HG02642 (cell line): ENCODE measurements at regions not wholly inside any gene's neighbourhood (a gene's known extent, or its start where the extent isn't known, plus 50 kb on each side); places are given as distances from the start of the nearest gene placed in this dataset.
"Not testable (repeated sequence)": the region's sequence is repeated elsewhere in the genome, so short reads cannot be mapped to it uniquely, and the experiment has no call there.

Experiments used
- ATAC-seq: cut with Tn5 transposase; IDR thresholded peaks from one replicate; pipeline ENCODE4 v1.9.1; 2021; ENCODE audit warnings: mild to moderate bottlenecking; ENCODE audit not compliant: unreplicated experiment, poor library complexity

DNA sequence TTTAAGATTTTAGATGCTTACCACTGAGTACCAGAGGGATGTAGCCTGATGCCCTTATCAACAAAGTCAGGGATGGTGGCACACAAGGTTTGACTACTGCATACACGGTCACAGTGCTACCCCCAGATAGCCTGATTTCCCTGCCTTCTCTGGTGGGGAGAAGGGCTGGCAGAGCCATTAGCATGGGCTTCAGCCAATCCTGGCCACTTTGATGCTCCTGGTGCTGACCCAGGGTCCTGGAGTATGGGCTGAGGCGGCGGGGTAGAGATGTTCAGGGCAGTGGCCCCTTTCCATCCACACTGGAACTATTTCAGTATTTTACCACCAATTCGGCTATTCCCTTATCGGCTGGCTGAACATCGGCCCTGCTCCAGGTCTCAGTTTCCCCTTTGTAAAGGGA, 83.2 kb downstream of the POTEB3 start:
- ATAC-seq, result not testable (repeated sequence)

DNA sequence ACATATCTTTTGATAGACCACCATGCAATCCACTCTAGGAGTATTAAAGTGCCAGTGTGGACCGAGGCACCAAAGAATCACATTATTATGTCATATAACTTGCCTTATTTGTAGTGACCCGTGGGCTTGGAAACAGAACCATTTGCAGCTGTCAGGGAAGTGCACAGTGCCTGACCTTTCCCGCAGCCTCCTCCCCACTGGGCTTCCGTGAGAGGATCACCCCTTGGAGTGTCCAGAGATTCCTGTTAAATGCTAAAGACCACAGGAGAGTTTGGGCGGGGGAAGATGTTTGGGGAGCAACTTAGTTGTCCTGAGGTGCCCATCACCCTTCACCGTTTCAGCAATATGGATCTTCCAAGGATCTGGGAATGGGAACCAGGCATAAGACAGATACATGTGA, 84.4 kb downstream of the POTEB3 start:
- ATAC-seq, result not testable (repeated sequence)

DNA sequence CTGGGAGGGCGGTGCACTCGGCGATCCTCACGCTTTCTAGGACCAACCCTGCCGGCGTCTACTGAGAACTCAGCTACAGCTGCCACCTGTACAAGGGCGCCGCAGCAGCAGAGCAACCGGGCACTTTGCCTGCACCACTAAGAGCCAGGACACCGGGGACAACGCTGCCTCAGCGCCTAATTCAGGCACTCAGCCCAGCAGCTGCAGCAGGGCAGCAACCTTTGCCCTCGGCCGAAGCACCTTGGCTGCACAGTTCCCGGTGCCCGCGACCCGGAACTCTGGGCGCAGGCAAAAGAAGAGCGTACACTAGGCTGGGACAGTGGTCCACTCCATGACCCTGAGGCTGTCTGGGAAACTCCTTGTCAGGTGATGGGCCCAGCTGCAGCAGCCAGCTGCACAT, 85.7 kb downstream of the POTEB3 start:
- not testable (repeated sequence) for ATAC-seq

DNA sequence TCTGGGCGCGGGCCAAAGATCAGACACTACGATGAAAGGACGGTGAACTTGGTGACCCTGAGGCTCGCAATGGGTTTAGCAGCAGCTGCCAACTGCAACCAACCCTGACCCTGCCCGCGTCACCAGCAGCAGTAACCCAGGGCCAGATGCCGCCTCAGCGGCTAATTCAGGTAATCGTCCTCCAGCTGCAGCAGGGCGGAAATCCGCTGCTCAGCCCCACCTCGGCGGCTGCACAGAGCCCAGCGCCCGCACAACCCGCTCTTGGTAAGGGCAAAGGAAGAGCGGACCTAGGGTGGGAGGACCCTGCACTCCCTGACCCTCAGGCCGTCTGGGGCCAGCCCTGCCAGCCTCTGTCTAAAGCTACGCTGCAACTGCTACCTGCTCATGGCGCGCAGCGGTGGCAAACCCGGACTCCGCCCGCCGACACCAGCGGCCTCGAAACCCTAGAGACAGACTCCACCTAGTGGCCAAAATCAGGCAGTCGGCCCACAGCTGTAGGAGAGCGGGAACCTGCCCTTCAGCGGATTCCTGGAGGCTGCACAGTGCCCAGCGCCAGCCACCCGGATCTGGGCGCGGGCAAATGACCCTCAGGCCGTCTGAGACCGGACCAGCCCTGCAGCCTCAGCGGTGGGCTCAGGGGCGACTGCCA, 87.5 kb downstream of the POTEB3 start:
- ATAC-seq, result not testable (repeated sequence)

DNA sequence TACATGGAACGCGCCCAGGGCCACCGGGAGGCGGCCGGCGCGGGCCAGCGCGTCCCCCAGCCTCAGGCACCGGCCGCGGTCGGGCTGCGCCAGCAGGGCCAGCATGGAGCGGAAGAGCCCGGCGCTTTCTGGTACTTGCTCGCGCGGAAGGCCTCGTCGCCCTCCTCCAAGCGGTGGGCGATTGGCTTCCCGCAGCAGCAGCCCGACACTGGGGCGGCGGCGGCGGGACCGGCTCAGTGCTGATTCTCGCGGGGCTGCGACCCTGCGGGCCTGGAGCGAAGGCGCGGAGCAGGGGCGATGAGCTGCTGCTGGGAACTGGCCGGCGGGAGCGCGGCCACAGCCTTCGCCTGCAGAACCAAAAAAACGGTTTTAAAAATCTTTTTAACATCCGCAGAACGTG, 95.3 kb downstream of the POTEB3 start:
- not testable (repeated sequence) for ATAC-seq

DNA sequence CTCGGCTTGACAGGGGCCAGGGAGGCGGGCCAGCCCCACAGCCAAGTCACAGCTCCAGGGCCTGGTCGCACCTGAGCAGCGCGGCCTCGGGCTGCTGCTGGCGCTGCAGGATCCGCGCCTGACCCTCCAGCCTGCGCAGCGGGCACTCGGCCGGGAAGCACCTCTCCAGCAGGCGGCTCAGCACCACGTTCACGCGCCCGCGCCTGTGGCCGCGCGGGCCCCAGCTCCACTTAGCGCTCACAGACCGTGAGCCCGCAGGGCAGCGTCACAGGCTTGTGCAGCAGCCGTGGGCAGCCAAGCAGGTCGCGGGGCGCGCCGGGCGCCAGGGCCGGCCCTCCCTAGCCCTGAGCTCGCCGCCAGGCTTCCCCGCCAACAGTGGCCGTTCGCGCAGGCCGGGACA, 95.8 kb downstream of the POTEB3 start:
- not testable (repeated sequence) for ATAC-seq

DNA sequence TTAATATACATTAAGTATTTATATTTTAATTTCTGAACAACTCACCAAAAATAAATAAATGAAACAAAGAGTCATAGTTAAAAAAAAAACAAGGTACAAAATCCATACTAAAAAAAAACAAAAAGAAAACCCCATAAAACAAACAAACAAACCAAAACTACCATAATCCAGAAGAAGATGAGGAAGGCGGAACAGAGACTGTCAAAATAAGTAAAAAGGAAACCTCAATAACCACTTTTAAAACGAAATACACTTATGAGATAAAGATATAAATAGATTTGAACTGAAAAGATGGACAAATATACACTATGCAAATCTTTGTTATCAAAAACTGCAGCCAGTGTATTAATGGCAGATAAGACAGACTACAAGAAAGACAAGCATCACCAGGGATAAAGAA, 103.3 kb downstream of the POTEB3 start:
- ATAC-seq, result not testable (repeated sequence)

DNA sequence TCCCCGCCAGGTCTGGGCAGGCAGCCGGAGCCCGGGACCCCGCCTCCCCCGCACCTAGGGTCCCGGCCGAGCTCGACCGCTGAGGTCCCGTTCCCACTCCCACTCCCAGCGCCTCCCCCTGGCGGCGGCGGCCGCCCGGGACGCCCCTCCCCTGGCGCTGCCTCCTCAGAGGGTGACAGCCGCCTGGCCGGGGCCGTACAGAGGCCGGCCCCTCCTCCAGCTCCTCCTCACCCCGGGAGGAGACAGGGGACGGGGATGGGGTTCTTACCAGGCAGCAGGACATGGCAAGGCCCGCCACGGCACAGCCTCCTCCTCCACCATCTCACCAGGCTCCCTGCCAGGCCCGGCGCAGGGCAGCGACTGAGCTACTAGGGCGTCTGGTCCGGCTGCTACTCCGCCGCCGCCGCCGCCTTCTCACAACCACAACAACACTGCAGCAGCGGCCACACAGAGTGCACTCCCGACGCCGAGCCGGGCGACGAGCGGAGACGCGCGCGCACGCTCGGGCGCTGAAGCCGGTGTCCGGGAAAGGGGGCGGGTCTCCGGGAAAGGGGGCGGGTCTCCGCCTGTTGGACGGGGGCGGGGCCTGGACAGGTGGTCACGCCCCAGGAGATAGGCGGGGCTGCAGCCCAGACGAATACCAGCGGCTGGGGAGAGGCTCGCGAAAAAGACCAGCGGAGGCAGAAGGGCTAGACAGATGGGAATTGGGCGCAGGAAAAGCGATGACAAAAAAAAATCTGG, 115.4 kb downstream of the POTEB3 start:
- peak; percentile 57 for ATAC-seq

DNA sequence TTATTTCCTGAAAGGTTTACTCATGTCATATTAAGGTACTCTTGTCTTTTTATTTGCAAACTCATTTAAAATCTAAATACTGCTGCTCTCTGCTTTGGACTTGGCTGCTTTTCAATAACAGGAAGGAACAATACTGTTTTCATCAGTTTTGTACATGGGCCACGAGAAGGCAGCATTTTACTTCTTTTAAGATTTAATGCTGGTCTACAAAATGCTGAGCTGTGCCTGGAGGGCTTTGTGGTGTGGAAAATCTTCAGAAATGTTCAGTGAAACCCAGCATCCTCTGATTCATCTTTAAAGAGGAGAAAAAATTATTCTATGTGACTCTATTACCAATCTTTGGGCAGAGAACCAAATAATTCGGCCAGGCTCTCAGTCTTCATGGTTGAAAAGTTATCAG, 155.9 kb downstream of the POTEB3 start:
- ATAC-seq, result peak; percentile 53

DNA sequence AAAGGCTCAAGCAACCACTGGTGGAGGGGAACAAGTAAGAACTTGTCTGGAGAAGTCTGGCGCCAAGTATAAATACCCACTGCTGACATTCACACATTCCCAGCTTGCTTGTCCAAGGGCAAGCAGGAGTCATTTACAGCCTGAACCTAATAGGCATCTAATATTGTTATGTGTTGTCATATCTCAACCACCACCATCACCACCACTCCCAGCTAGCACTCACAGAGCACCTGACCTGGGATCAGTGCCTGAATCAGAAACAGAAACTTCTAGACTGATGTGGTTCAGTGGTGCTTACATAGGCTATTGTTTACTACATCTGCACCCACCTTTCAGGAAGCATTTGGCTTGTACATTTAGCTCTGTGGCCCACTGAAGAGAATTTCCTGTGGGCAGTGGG, 157.1 kb downstream of the POTEB3 start:
- ATAC-seq, result peak; percentile 94

DNA sequence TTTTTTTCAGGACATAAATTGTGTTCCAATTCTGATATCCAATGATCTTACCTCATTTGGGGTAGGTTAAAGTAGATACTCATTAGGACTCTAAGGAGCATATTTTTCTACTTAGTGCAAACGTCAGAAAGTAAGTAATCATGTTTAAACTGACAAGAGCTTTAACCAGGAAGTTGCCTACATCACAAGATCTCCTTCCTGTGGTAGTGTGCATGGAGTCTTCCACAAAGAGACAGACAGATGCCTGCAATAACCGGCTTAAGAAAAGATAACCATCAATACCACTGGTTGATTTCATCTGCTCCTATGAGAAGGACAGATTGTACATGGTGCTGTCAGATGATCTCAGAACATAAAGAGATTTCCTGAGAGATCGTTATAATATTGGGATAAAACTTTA, 160.0 kb downstream of the POTEB3 start:
- ATAC-seq, result not testable (repeated sequence)

DNA sequence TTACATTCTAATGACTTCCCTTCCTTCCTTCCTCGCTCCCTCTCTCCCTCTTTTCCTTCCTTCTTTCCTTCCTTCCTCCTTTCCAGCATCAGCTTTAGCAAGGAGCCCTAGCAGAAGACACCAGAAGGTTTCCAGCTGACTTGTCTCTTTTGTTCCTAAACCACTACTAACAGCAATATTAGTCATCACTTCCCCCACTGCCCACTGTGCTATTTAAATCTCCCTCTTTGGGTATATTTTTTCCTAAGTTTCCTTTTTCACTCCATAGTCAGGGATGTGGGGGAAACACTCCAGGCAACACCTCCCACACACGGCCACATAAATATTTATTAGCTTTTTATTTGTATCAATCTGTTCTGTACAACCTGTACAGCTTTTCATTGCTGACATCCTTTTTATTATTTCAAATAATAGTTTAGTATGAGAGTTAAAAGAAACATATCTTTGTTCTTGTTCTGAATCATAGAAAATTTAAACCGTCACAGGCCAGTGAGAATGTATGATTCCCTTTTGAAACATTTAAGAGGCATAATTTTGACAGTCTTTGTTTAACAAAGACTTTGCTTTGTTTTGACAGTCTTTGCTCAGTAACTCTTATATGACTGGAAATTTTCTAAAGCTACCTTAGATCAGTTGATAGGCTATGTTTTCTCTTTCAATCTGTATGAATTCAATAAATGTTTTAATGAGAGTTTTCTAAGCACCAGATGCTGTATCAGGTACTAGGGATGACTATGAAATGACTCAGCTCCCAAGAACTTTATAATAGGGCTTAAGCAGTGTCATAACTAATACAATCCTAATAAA, 167.9 kb downstream of the POTEB3 start:
- ATAC-seq, result not testable (repeated sequence)

DNA sequence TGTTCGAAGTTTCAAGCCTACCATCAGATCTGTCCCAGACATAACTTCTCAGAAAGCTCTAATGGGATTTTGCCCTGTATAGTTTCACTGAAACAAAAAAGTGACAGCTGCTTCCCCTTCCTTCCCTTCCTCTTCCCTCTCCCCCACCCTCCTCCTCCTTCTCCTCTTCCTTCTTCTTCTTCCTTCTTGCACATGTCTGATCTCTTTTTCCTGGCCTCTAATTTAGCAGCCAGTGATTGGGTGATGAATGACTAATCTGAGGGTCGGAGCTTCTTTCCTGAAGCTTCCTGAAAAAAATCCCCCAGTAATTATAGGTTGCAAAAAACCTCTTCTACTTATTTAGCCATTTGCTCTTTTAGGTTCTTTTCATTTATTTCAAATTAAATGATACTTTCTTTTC, 168.7 kb downstream of the POTEB3 start:
- no peak for ATAC-seq

DNA sequence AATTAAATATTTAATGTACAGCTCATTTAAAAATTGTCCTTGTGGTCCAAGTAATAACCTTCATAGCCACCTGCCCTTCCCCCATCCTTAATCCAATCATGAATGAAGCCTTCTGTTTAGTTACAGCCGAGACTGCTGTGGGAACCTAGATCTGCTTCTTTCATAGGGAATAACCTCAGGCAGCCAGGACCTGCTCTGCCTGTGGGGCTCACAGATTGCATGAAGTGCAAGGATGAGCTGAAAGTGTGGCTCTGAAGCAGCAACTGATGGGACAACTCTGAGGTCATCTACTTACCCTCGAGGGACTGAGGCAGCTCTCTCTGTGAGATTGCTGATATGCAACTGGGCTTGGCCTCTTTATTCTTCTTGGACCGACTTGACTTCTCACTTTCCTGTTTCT, 169.8 kb downstream of the POTEB3 start:
- ATAC-seq, result no peak

DNA sequence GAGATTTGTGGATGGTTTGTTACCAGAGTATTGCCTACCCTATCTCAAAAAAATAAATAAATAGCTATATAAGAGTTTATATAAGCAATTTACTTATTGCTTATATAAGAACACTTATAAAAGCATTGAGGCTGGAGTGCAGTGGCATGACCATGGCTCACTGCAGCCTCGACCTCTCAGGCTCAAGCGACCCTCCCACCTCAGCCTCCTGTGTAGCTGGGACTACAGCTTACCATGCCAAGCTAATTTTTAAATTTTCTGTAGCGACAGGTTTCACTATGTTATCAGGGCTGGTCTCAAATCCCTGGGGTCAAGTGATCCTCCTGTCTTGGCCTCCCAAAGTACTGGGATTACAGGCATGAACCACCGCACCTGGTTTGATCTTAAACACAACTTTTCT, 170.6 kb downstream of the POTEB3 start:
- not testable (repeated sequence) for ATAC-seq

DNA sequence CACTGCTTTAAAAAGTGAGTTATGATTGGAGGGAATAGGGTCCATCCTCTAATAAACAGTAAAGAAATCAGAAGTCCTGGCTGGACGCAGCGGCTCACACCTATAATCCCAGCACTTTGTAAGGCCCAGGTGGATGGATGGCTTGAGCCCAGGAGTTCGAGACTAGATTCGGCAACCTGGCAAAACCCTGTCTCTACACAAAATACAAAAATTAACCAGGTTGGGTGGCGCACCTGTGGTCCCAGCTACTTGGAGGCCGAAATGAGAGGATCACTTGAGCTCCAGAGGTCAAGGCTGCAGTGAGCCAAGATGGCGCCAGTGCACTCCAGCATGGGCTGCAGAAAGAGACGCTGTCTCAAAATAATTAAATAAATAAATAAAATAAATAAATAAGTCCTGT, 171.2 kb downstream of the POTEB3 start:
- ATAC-seq, result no peak

DNA sequence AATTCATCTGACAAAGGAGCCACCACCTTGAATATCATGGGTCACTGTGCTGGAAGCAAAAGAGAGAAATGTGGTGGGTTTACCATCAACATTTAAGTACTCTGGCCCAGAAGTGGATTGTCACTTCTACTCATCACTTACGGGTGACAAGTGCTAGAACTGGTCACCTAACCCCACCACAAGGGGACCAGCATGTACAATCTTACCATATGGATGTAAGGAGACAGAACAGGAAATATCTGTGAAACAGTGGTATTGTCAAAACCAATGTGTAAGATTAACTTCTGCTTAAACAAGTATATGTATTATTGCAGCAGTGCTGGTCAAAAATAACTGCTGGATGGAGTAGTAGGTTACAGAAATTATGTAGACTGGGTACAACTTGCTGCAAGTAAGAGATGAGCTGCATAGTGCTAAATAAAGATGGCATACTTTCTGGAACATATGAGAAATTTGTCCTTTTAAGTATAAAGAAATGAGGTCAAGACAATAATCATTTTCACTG, 171.8 kb downstream of the POTEB3 start:
- no peak for ATAC-seq

DNA sequence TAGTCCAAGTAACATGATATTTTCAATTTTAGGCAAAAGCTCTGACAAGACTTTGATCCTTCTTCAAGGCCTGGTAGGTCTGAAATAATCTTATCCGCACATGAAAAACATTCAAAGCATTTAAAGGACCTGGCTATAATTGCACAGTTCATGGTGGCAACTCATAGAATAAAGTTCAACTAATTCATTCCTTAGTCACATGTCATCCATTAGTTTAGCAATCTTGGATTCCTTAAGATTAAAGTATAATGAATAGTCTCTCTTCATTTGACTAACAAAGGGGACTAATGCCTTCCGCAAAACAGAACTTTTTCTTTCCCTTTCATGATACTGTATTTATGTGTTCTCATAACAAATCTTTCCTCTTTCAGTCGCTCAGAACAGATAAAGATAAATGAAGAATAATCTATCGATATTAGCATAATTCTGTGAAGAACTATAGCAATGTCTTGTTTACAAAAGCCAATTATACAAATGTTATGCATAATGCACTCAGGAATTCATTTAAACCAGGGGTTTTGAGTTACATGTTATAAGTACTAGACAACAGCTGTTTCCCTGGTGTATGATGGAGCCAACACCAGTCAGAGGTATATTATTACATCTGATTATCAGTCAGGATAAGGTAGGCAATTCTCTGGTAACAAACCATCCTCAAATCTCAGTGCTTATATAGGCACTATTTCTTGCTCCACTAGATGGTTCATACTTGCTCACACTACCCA, 172.5 kb downstream of the POTEB3 start:
- ATAC-seq, result no peak

DNA sequence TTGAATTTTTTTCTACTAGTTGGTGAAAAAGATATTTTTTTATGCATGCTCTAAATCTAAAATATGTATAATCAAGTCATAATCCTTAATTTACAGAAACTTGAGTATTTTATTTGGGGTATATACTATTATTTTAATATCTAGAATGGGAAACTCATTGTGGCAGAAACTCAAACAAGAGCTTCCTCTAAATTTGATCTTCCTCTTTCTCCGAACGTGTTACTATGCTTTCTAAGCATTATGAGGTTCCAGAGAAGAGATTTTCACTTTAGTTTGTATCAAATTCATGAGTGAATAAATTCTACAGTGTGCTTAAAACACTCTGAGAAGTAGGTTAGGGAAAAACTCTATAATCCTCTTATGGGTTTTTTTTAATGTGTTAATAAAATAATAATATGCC, 173.1 kb downstream of the POTEB3 start:
- no peak for ATAC-seq

DNA sequence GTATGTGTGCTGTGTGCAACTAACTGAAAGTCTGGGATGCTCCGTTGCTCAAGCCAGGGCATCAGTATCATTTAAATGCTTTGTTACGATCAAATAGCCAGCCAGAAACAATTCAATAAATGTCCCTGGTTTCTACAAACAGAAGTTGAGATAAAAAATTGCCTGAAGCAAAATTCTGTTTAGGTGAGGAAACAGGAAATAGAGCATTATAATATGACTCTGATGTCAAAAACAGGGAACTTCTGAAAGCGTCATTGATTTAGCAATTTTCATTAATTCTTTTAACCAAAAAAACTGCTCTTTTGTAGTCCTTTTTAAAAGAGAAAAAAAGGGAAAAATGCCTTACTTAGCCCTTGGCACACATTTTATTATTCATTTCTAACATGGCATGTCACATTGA, 174.7 kb downstream of the POTEB3 start:
- not testable (repeated sequence) for ATAC-seq
